Body of pancreas (tissue), 4 donors: ENCODE measurements at regions not wholly inside any gene's neighbourhood (a gene's known extent, or its start where the extent isn't known, plus 50 kb on each side); places are given as distances from the start of the nearest gene placed in this dataset.
A peak's percentile ranks its signal among the peaks of the same experiment; 100 is the strongest.

Experiments used
- ATAC-seq: fragments of 150-250 bp; one replicate; pipeline ENCODE4 v1.9.1; 2016
- DNase-seq, 4 donors: peaks; one replicate each; pipeline ENCODE4 v3.0.0-alpha.2; 2019
- H3K27ac ChIP-seq, 4 donors: fragments of 200-600 bp; sonication (generic); 1 replicate in 3 of 4; 2 replicates in 1 of 4; pipeline versions ENCODE4 v1.5.1 to v1.6.1; 2016 to 2019; ENCODE audit warnings: mild to moderate bottlenecking in 1 of 4, mixed read lengths in 1 of 4, moderate library complexity in 1 of 4
- H3K27me3 ChIP-seq, 2 donors: fragments of 200-600 bp; sonication (generic); one replicate each; pipeline ENCODE4 v1.6.0; 2016; ENCODE audit warnings: mild to moderate bottlenecking in 1 of 2
- H3K36me3 ChIP-seq, 2 donors: fragments of 200-600 bp; sonication (generic); replicated peaks in 1 of 2; 2 replicates each; pipeline ENCODE4 v1.5.1; 2016; ENCODE audit warnings: low read depth in 2 of 2; ENCODE audit not compliant: insufficient read depth in 1 of 2
- H3K4me1 ChIP-seq: fragments of 200-600 bp; sonication (generic); one replicate; pipeline ENCODE4 v1.6.0; 2016
- H3K4me3 ChIP-seq, 2 donors: fragments of 200-600 bp; sonication (generic); 1 replicate in 1 of 2; 2 replicates in 1 of 2; pipeline ENCODE4 v1.5.1; 2016 to 2019
- H3K9me3 ChIP-seq, 3 donors: fragments of 200-600 bp; sonication (generic); 1 replicate in 2 of 3; 2 replicates in 1 of 3; pipeline ENCODE4 v1.5.1; 2016
- POLR2A ChIP-seq, 3 donors: fragments of 450-650 bp; IDR thresholded peaks; one replicate each; pipeline ENCODE4 v1.6.1; 2016; ENCODE audit warnings: antibody characterized with exemption in 3 of 3, mild to moderate bottlenecking in 2 of 3
- WGBS, 2 donors: methylation state at CpG; one replicate each; pipeline ENCODE4 v1.1.5; 2017; 5-methylcytosine and 5-hydroxymethylcytosine counted together
- intact Hi-C: fragments of 100-400 bp; cut with DNase I; formaldehyde crosslinking; loops from one replicate; pipeline ENCODE4 v1.15.1; 2023
- TF ChIP-seq, protein P1 (sequence below), 7 experiments: fragments of 450-650 bp in 4 of 7; fragments of 200-600 bp in 3 of 7; sonication (generic) in 3 of 7; IDR thresholded peaks; one replicate each; pipeline ENCODE4 v1.5.1; 2016 to 2019; ENCODE audit warnings: antibody characterized with exemption in 7 of 7

DNA sequence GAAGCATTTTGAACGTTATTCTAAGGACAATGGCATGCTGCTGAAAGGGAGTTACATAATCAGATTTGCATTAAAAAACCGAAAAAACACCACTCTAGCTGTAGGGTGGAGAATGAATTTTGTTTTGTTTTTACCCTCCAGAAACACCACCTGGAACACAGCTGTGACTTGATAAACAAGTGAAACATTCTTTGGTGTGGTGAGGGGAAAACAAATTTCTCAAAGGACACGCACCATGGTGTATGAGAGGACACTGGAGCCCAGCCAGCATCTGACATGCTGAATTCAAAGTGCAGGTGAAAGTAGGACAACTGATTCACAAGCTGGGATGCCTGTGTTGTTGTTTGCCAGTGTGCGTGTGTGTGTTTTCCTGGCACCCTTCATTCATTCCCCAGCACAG, 554.5 kb upstream of the TBL1XR1 start:
- no peak overlapping the region for H3K4me3 ChIP-seq

DNA sequence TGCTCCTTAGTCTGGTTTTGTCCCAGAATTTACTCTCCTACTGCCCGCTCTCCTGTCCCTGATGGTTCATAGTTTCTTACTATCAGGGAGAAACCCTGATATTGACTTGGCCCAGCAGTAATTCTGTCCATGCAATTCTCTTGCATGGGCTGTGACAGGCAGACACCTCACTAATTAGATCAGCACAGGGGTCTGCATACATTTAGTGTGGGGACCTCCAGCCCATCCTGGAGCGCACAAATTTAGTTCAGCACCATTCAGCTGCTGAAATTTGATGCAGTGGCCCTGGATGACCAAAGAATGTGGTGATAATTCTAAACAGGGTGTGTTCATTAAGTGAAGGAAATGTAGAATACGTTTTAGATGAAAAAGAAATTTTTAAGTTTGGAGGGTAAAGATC, 555.5 kb upstream of the TBL1XR1 start:
- TF ChIP-seq POLR2A (IDR thresholded peaks at IDR 0.05): no peak
- TF ChIP-seq, protein P1, sequence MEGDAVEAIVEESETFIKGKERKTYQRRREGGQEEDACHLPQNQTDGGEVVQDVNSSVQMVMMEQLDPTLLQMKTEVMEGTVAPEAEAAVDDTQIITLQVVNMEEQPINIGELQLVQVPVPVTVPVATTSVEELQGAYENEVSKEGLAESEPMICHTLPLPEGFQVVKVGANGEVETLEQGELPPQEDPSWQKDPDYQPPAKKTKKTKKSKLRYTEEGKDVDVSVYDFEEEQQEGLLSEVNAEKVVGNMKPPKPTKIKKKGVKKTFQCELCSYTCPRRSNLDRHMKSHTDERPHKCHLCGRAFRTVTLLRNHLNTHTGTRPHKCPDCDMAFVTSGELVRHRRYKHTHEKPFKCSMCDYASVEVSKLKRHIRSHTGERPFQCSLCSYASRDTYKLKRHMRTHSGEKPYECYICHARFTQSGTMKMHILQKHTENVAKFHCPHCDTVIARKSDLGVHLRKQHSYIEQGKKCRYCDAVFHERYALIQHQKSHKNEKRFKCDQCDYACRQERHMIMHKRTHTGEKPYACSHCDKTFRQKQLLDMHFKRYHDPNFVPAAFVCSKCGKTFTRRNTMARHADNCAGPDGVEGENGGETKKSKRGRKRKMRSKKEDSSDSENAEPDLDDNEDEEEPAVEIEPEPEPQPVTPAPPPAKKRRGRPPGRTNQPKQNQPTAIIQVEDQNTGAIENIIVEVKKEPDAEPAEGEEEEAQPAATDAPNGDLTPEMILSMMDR (IDR thresholded peaks at IDR 0.05): no peak
- H3K27ac ChIP-seq: no peak overlapping the region
- H3K36me3 ChIP-seq: no peaks in the 10 kb centered on the region
- H3K4me3 ChIP-seq: no peak overlapping the region
- WGBS, 2 donors: 77 to 86% methylated on average over 3 of the region's 3 CpGs
- H3K27me3 ChIP-seq: no peaks in the 10 kb centered on the region
- no peaks in the 10 kb centered on the region for H3K4me1 ChIP-seq
- no peaks in the 10 kb centered on the region for H3K9me3 ChIP-seq
- intact Hi-C loops: no loop called here
- DNase-seq (no peak), ATAC-seq (no peak)

More for the DNA sequence above, 554.5 kb upstream of the TBL1XR1 start:
- no peak for ATAC-seq
- Histone ChIP-seq H3K27me3 (no peaks in the 10 kb centered on the region), H3K4me1 (no peaks in the 10 kb centered on the region), H3K9me3 (no peaks in the 10 kb centered on the region), H3K27ac (no peak overlapping the region), H3K36me3 (no peaks in the 10 kb centered on the region)
- TF ChIP-seq POLR2A (IDR thresholded peaks at IDR 0.05): no peak
- TF ChIP-seq, protein P1 (IDR thresholded peaks at IDR 0.05): no peak
- 51 to 55% methylated on average over 4 of the region's 4 CpGs for WGBS, 2 donors
- no peak for DNase-seq
- intact Hi-C loops: no loop called here

DNA sequence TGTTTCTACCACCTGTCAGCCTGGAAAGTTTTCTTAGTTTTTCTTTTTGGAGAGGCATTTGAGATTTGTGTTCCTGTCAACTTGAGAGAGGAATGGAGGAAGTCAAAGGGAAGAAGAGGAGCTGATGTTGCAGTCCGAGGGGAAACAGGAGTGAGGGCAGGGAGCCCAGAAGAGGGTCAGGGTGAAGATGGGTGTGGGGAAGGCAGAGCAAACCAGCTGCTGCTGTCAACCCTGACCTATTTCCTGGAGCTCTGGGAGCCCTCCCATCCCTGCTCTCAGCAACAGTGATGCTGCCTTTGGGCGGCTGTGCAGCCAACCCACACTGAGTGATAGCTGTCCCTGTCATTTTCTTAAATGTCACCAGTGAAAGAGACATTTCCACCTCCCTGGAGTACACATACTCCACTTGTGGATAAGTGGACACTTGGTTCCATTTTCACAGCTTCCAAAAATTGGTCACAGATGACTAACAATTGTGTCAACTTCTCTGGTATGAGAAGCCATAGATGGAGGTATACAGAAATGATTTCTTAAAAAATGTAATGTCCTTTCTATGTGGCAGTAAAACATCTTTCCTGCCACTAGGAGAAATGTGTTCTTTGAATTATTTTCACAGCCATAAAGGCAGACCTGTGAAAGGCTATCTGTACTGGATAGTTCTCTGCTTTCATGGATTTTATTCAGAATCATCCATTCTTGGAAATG, 556.3 kb upstream of the TBL1XR1 start:
- Histone ChIP-seq H3K9me3 (no peaks in the 10 kb centered on the region), H3K4me1 (no peaks in the 10 kb centered on the region), H3K4me3 (no peak overlapping the region), H3K27ac (no peak overlapping the region), H3K36me3 (no peaks in the 10 kb centered on the region), H3K27me3 (no peaks in the 10 kb centered on the region)
- DNase-seq (peak in 3 of 4 donors; percentile 15 to 22 (median 17)), ATAC-seq (no peak)
- 66 to 68% methylated on average over 2 of the region's 2 CpGs for WGBS, 2 donors
- TF ChIP-seq POLR2A (IDR thresholded peaks at IDR 0.05): no peak
- TF ChIP-seq, protein P1 (IDR thresholded peaks at IDR 0.05): no peak
- intact Hi-C loops: no loop called here

DNA sequence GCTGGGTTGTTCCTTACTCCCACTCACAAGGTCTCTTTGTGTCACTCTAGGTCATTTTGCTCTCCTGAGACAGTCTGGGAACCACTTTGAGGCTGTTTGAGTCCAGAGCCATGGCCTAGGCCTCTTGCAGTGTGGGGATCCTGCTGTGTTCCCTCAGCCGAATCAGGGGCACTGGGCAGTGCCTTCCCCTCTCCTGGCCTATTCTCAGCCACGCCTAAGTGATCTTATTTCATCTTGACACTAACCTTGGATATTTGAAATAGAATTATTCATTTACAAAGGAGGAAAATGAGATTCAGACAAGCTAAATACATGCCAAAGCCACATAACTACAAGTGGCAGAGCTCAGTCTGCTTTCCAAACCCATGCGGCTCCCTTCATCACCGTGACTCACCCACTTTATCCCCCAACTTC, 557.2 kb upstream of the TBL1XR1 start:
- intact Hi-C loops: no loop called here
- ATAC-seq: no peak

More for the DNA sequence above, 557.2 kb upstream of the TBL1XR1 start:
- Histone ChIP-seq H3K36me3 (no peaks in the 10 kb centered on the region), H3K27me3 (no peaks in the 10 kb centered on the region), H3K4me3 (no peak overlapping the region), H3K9me3 (no peaks in the 10 kb centered on the region), H3K4me1 (no peaks in the 10 kb centered on the region), H3K27ac (no peak overlapping the region)
- TF ChIP-seq, protein P1 (IDR thresholded peaks at IDR 0.05): no peak
- no peak for TF ChIP-seq POLR2A (IDR thresholded peaks at IDR 0.05)
- WGBS, 2 donors: 81 to 93% methylated on average over 4 of the region's 4 CpGs
- DNase-seq: no peak
